Spleen (tissue), 7 donors: ENCODE measurements at regions not wholly inside any gene's neighbourhood (a gene's known extent, or its start where the extent isn't known, plus 50 kb on each side); places are given as distances from the start of the nearest gene placed in this dataset.

Experiments used
- POLR2A ChIP-seq, 3 donors: fragments of 450-650 bp; IDR thresholded peaks; one replicate each; pipeline ENCODE4 v1.5.1; 2017; ENCODE audit warnings: antibody characterized with exemption in 3 of 3, mild to moderate bottlenecking in 1 of 3
- POLR2AphosphoS5 ChIP-seq, 3 donors: sonication (generic); formaldehyde crosslinking; IDR thresholded peaks; one replicate each; pipeline ENCODE4 v1.5.1; 2017; ENCODE audit warnings: antibody characterized with exemption in 3 of 3
- TF ChIP-seq, protein P1 (sequence below), 11 experiments: fragments of 200-600 bp in 7 of 11; fragments of 450-650 bp in 4 of 11; sonication (generic) in 4 of 11; IDR thresholded peaks in 8 of 11; conservative IDR thresholded peaks in 3 of 11; 1 replicate in 7 of 11; 2 replicates in 4 of 11; pipeline versions ENCODE4 v1.4.0 to v1.8.0; 2016 to 2021; ENCODE audit warnings: antibody characterized with exemption in 11 of 11, inconsistent platforms in 4 of 11, mild to moderate bottlenecking in 1 of 11
- donor health status: DM: no; HTN: no; CAD: no; lungs with moderate emphysema.
- donor health status: DM: no; HTN: no; CAD: no.
- donor health status: DM: no; HTN: no; CAD: no.

DNA sequence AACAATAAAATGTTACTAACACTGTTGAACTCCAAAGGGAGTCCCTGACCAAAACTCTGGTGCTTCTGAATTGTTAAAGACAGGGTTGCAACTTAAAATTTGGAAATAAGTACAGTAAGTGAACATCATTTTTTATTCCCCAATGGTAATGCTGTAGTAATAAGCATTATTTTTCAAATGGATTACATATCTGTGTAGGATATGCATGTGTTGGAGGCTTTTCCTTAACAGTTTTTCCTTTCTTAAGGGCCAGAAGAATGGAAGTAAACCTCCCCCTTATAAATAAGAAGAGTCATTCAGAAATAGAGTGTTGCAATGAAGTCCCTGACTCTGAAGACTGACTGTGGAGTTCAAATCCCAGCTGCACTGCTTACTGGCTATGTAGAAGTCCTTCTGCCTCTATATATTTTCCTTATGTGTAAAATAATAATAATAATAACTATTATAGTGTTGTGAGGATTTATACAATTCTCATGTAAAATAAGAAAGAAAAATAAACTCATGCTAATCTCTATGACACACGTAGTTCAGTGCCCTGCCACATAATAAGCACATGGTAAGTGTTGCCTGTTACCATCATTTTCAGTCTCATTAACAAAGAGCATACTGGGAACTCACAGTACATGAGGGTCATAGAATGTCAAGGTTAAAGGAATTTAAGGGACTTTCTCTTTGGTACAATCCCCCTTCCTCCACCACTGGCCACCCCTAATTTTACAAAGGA lies 129.8 kb upstream of the SMLR1 start:
- TF ChIP-seq, protein P1, sequence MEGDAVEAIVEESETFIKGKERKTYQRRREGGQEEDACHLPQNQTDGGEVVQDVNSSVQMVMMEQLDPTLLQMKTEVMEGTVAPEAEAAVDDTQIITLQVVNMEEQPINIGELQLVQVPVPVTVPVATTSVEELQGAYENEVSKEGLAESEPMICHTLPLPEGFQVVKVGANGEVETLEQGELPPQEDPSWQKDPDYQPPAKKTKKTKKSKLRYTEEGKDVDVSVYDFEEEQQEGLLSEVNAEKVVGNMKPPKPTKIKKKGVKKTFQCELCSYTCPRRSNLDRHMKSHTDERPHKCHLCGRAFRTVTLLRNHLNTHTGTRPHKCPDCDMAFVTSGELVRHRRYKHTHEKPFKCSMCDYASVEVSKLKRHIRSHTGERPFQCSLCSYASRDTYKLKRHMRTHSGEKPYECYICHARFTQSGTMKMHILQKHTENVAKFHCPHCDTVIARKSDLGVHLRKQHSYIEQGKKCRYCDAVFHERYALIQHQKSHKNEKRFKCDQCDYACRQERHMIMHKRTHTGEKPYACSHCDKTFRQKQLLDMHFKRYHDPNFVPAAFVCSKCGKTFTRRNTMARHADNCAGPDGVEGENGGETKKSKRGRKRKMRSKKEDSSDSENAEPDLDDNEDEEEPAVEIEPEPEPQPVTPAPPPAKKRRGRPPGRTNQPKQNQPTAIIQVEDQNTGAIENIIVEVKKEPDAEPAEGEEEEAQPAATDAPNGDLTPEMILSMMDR (IDR thresholded peaks at IDR 0.05 in 8 of 11, conservative IDR thresholded peaks at IDR 0.05 in 3 of 11), result no peak
- no peak for TF ChIP-seq POLR2A (IDR thresholded peaks at IDR 0.05)
- no peak for TF ChIP-seq POLR2AphosphoS5 (IDR thresholded peaks at IDR 0.05)
